Right atrium auricular region (tissue), 2 donors: ENCODE measurements at regions not wholly inside any gene's neighbourhood (a gene's known extent, or its start where the extent isn't known, plus 50 kb on each side); places are given as distances from the start of the nearest gene placed in this dataset.

Source experiments
- DNase-seq: peaks from one replicate; pipeline ENCODE4 v3.0.0-alpha.2; 2019; ENCODE audit warnings: low spot score
- H3K27ac ChIP-seq, 2 donors: fragments of 200-600 bp; sonication (generic); 1 replicate in 1 of 2; 2 replicates in 1 of 2; pipeline ENCODE4 v1.5.1; 2016 to 2019
- H3K27me3 ChIP-seq, 2 donors: fragments of 200-600 bp; sonication (generic); one replicate each; pipeline versions ENCODE4 v1.5.1 to v1.6.0; 2017 to 2019
- H3K36me3 ChIP-seq: fragments of 200-600 bp; sonication (generic); one replicate; pipeline ENCODE4 v1.5.1; 2016
- H3K4me1 ChIP-seq, 2 donors: fragments of 200-600 bp; sonication (generic); one replicate each; pipeline versions ENCODE4 v1.5.1 to v1.6.0; 2017 to 2019
- H3K4me3 ChIP-seq, 2 donors: fragments of 200-600 bp; sonication (generic); 1 replicate in 1 of 2; 2 replicates in 1 of 2; pipeline ENCODE4 v1.5.1; 2017 to 2019; ENCODE audit warnings: mild to moderate bottlenecking in 1 of 2, moderate library complexity in 1 of 2
- H3K9me3 ChIP-seq, 2 donors: fragments of 200-600 bp; sonication (generic); one replicate each; pipeline ENCODE4 v1.5.1; 2019
- TF ChIP-seq, protein P1 (sequence below), 2 donors: fragments of 200-600 bp; sonication (generic); IDR thresholded peaks; one replicate each; pipeline ENCODE4 v1.5.1; 2019; ENCODE audit warnings: antibody characterized with exemption in 2 of 2

DNA sequence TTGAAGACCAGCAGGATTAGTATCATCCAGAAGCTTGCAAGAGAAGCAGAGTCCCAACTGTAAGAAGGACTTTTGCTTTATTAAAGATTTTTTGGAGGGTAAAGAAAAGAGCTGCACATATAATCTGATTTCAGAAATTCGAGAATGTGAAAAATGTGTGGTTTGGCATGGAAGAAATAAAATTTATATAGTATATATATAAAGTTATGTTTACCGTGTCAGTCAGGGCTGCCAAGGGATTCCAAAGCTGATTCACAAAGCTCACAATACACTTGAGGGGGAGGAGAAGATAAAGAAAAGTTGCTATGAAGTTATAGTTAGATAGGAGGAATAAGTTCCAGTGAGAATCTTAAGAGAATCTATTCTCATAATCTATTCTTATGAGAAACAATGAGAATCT lies 231.8 kb upstream of the CACNA2D1 start:
- no peak overlapping the region for H3K4me3 ChIP-seq
- DNase-seq, result no peak
- H3K36me3 ChIP-seq, result no peaks in the 10 kb centered on the region
- TF ChIP-seq, protein P1, sequence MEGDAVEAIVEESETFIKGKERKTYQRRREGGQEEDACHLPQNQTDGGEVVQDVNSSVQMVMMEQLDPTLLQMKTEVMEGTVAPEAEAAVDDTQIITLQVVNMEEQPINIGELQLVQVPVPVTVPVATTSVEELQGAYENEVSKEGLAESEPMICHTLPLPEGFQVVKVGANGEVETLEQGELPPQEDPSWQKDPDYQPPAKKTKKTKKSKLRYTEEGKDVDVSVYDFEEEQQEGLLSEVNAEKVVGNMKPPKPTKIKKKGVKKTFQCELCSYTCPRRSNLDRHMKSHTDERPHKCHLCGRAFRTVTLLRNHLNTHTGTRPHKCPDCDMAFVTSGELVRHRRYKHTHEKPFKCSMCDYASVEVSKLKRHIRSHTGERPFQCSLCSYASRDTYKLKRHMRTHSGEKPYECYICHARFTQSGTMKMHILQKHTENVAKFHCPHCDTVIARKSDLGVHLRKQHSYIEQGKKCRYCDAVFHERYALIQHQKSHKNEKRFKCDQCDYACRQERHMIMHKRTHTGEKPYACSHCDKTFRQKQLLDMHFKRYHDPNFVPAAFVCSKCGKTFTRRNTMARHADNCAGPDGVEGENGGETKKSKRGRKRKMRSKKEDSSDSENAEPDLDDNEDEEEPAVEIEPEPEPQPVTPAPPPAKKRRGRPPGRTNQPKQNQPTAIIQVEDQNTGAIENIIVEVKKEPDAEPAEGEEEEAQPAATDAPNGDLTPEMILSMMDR (IDR thresholded peaks at IDR 0.05), result no peak
- no peak overlapping the region for H3K27ac ChIP-seq
- H3K9me3 ChIP-seq, result no peaks in the 10 kb centered on the region
- H3K4me1 ChIP-seq, result no peaks in the 10 kb centered on the region
- no peaks in the 10 kb centered on the region for H3K27me3 ChIP-seq

GRCh38 chr7:82674268-82674667 lies 230.7 kb upstream of the CACNA2D1 start:
- H3K27me3 ChIP-seq, result no peaks in the 10 kb centered on the region
- H3K9me3 ChIP-seq, result no peaks in the 10 kb centered on the region
- H3K4me1 ChIP-seq, result no peaks in the 10 kb centered on the region
- TF ChIP-seq, protein P1 (IDR thresholded peaks at IDR 0.05), result no peak
- no peak for DNase-seq
- H3K36me3 ChIP-seq, result no peaks in the 10 kb centered on the region
- no peak overlapping the region for H3K4me3 ChIP-seq
- no peak overlapping the region for H3K27ac ChIP-seq

- H3K36me3 ChIP-seq, result no peaks in the 10 kb centered on the region
- no peak for DNase-seq
- H3K27ac ChIP-seq, result no peak overlapping the region
- no peaks in the 10 kb centered on the region for H3K27me3 ChIP-seq
- TF ChIP-seq, protein P1 (IDR thresholded peaks at IDR 0.05), result no peak
- no peaks in the 10 kb centered on the region for H3K9me3 ChIP-seq
- H3K4me1 ChIP-seq, result no peaks in the 10 kb centered on the region
- no peak overlapping the region for H3K4me3 ChIP-seq
Observed at GRCh38 chr7:82672078-82672477, 228.5 kb upstream of the CACNA2D1 start.

DNA sequence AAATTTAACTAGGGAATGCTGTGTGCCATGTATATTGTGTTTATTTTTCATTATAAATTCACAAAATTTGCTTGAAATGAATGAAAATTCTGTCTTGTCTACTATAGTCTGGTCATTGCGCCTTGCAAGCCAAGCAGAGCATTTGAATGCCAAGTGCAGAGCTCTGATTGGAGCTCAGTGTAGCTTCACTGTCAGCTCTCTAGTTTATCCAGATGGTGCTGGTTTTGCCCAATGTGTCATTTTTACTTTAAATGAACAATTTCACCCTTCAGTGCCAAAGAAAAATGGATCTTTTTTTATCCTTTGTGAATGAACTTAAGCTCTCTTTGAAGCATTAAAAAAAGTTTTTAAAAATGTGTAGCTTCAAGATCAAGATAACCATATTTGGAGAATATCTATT lies 225.6 kb upstream of the CACNA2D1 start:
- DNase-seq, result no peak
- TF ChIP-seq, protein P1 (IDR thresholded peaks at IDR 0.05), result no peak
- Histone ChIP-seq H3K4me1 (no peaks in the 10 kb centered on the region), H3K27ac (no peak overlapping the region), H3K9me3 (no peaks in the 10 kb centered on the region), H3K36me3 (no peaks in the 10 kb centered on the region), H3K4me3 (no peak overlapping the region), H3K27me3 (no peaks in the 10 kb centered on the region)

DNA sequence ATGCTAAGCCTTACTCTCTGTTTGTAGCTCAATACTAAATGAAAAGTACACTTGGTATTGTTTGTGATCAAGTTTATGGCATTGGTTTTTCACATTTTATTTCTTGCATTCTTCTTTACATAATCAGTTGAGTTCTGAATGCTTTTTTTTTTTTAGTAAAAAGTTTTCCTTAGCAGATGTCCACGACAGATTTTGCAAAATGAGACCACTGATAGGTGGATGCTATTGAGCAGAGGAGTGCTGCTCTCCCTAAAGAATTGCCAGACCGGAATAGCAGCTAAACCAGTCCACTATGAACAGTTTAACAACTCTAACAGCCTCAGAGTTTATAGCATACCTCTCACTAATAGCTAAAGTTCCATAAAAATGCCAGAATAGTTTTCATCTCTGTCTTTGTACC lies 225.1 kb upstream of the CACNA2D1 start:
- TF ChIP-seq, protein P1 (IDR thresholded peaks at IDR 0.05), result no peak
- H3K9me3 ChIP-seq, result no peaks in the 10 kb centered on the region
- H3K4me1 ChIP-seq, result no peaks in the 10 kb centered on the region
- H3K27me3 ChIP-seq, result no peaks in the 10 kb centered on the region
- H3K4me3 ChIP-seq, result no peak overlapping the region
- H3K27ac ChIP-seq, result no peak overlapping the region
- no peaks in the 10 kb centered on the region for H3K36me3 ChIP-seq
- DNase-seq, result no peak

DNA sequence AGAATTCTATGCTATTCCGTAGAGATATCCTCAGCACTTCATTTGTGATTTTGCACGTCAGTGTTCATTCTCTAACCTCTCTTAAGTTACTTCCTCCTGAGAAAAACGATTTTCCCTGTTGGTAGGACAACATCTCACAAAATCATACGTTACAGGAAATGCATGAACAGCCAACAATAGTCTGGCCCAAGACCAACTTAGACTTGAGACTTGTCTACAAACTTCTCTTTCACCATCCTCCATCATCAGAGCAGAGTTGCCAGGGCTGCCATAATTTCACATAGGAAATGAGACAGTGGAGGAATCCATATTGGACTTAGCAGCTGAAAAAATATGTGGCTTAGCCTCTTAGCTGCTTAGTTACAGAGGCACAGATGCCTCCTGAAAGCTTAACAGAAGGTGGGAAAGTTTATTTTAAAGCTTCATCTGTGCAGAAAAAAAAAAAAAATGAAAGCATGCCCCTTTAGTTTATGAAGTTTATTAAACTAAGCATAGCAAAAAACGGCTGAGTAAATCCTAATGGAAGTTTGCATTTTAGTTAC lies 222.5 kb upstream of the CACNA2D1 start:
- Histone ChIP-seq H3K9me3 (no peaks in the 10 kb centered on the region), H3K36me3 (no peaks in the 10 kb centered on the region), H3K4me1 (no peaks in the 10 kb centered on the region), H3K27ac (no peak overlapping the region), H3K27me3 (no peaks in the 10 kb centered on the region), H3K4me3 (no peak overlapping the region)
- TF ChIP-seq, protein P1 (IDR thresholded peaks at IDR 0.05), result no peak
- no peak for DNase-seq
